Neural progenitor cell (in vitro differentiated cells): ENCODE measurements at regions not wholly inside any gene's neighbourhood (a gene's known extent, or its start where the extent isn't known, plus 50 kb on each side); places are given as distances from the start of the nearest gene placed in this dataset.

ENCODE experiments used
- DNase-seq: peaks from one replicate; pipeline ENCODE4 v3.0.0-alpha.2; 2016; ENCODE audit warnings: low spot score
- H2AFZ ChIP-seq: fragments of 200-600 bp; sonication (generic); replicated peaks from 2 replicates; pipeline ENCODE4 v1.6.1; 2016; ENCODE audit warnings: antibody characterized with exemption
- H3F3A ChIP-seq: fragments of 200-600 bp; sonication (generic); 2 replicates; pipeline ENCODE4 v1.6.1; 2016; ENCODE audit warnings: antibody characterized with exemption, low read depth
- H3K27ac ChIP-seq: fragments of 200-600 bp; sonication (generic); 2 replicates; pipeline ENCODE4 v1.5.1; 2016; ENCODE audit warnings: mild to moderate bottlenecking
- H3K27me3 ChIP-seq: fragments of 200-600 bp; sonication (generic); 2 replicates; pipeline ENCODE4 v1.6.1; 2016; ENCODE audit warnings: mild to moderate bottlenecking, moderate library complexity
- H3K36me3 ChIP-seq: fragments of 200-600 bp; sonication (generic); 2 replicates; pipeline ENCODE4 v1.5.1; 2016
- H3K4me1 ChIP-seq: fragments of 200-600 bp; sonication (generic); 2 replicates; pipeline ENCODE4 v1.6.1; 2016; ENCODE audit warnings: mixed run types
- H3K4me2 ChIP-seq: fragments of 200-600 bp; sonication (generic); 2 replicates; pipeline ENCODE4 v1.6.1; 2016
- H3K4me3 ChIP-seq: fragments of 200-600 bp; sonication (generic); 2 replicates; pipeline ENCODE4 v1.5.1; 2016
- H3K79me2 ChIP-seq: fragments of 200-600 bp; sonication (generic); 2 replicates; pipeline ENCODE4 v1.6.1; 2016; ENCODE audit warnings: low read depth
- H3K9ac ChIP-seq: fragments of 200-600 bp; sonication (generic); 2 replicates; pipeline ENCODE4 v1.6.1; 2016
- H3K9me3 ChIP-seq: fragments of 200-600 bp; sonication (generic); 2 replicates; pipeline ENCODE4 v1.5.1; 2016; ENCODE audit warnings: low read depth
- H4K20me1 ChIP-seq: fragments of 200-600 bp; sonication (generic); 2 replicates; pipeline ENCODE4 v1.6.1; 2016; ENCODE audit warnings: low read depth
- H3K27ac Mint-ChIP-seq: 3 replicates; pipeline ENCODE4 v1.8.0; 2021; ENCODE audit warnings: mixed read lengths
- H3K27me3 Mint-ChIP-seq: 2 replicates; pipeline ENCODE4 v1.8.0; 2022; ENCODE audit warnings: low read depth, mild to moderate bottlenecking, inconsistent platforms, moderate library complexity, mixed read lengths; ENCODE audit not compliant: insufficient read depth
- H3K36me3 Mint-ChIP-seq: 3 replicates; pipeline ENCODE4 v1.8.0; 2021; ENCODE audit warnings: mixed read lengths
- H3K4me1 Mint-ChIP-seq: 3 replicates; pipeline ENCODE4 v1.8.0; 2021; ENCODE audit warnings: mixed read lengths
- H3K4me3 Mint-ChIP-seq: 3 replicates; pipeline ENCODE4 v1.8.0; 2021; ENCODE audit warnings: mild to moderate bottlenecking, moderate library complexity, mixed read lengths
- H3K9me3 Mint-ChIP-seq: 3 replicates; pipeline ENCODE4 v1.8.0; 2020; ENCODE audit warnings: mixed read lengths
- CTCF ChIP-seq: fragments of 200-600 bp; sonication (generic); IDR thresholded peaks from 2 replicates; pipeline ENCODE4 v1.5.1; 2017; ENCODE audit warnings: antibody characterized with exemption, mild to moderate bottlenecking
- EZH2 ChIP-seq: fragments of 200-600 bp; sonication (generic); IDR thresholded peaks from 2 replicates; pipeline ENCODE4 v1.6.1; 2017; ENCODE audit warnings: antibody characterized with exemption, mild to moderate bottlenecking, moderate library complexity
- EZH2phosphoT487 ChIP-seq: fragments of 200-600 bp; sonication (generic); IDR thresholded peaks from 2 replicates; pipeline ENCODE4 v1.6.1; 2017; ENCODE audit warnings: antibody characterized with exemption

GRCh38 chr12:93962336-93962735 is 186.0 kb upstream of the PLXNC1 start:
- Histone ChIP-seq H3K27ac (no peak overlapping the region), H3K9ac (no peak overlapping the region), H3K79me2 (no peaks in the 10 kb centered on the region), H2AFZ (no peak overlapping the region), H3K9me3 (no peaks in the 10 kb centered on the region), H3K36me3 (no peaks in the 10 kb centered on the region), H3K4me1 (no peaks in the 10 kb centered on the region), H4K20me1 (no peaks in the 10 kb centered on the region), H3F3A (no peaks in the 10 kb centered on the region), H3K4me2 (no peak overlapping the region), H3K4me3 (no peak overlapping the region), H3K27me3 (no peaks in the 10 kb centered on the region)
- Mint-ChIP-seq H3K4me1 (no peaks in the 10 kb centered on the region), H3K27ac (no peak overlapping the region), H3K27me3 (no peaks in the 10 kb centered on the region), H3K9me3 (peaks cover 5% of the 10 kb centered on the region), H3K36me3 (no peaks in the 10 kb centered on the region), H3K4me3 (no peak overlapping the region)
- no peak for TF ChIP-seq EZH2phosphoT487
- TF ChIP-seq CTCF: no peak
- no peak for TF ChIP-seq EZH2
- DNase-seq: no peak

GRCh38 chr12:93964936-93965335 is 183.4 kb upstream of the PLXNC1 start:
- Histone ChIP-seq H3K27me3 (no peaks in the 10 kb centered on the region), H2AFZ (no peak overlapping the region), H4K20me1 (no peaks in the 10 kb centered on the region), H3F3A (no peaks in the 10 kb centered on the region), H3K4me3 (no peak overlapping the region), H3K9ac (no peak overlapping the region), H3K27ac (no peak overlapping the region), H3K4me1 (no peaks in the 10 kb centered on the region), H3K36me3 (no peaks in the 10 kb centered on the region), H3K4me2 (no peak overlapping the region), H3K9me3 (no peaks in the 10 kb centered on the region), H3K79me2 (no peaks in the 10 kb centered on the region)
- peaks cover 5% of the 10 kb centered on the region for H3K9me3 Mint-ChIP-seq
- no peaks in the 10 kb centered on the region for H3K27me3 Mint-ChIP-seq
- H3K36me3 Mint-ChIP-seq: no peaks in the 10 kb centered on the region
- H3K4me1 Mint-ChIP-seq: no peaks in the 10 kb centered on the region
- DNase-seq: no peak
- TF ChIP-seq EZH2phosphoT487: no peak
- no peak for TF ChIP-seq CTCF
- no peak for TF ChIP-seq EZH2
- no peak overlapping the region for H3K27ac Mint-ChIP-seq
- H3K4me3 Mint-ChIP-seq: no peak overlapping the region

- TF ChIP-seq CTCF (no peak), EZH2phosphoT487 (no peak), EZH2 (no peak)
- no peak overlapping the region for H3K4me3 Mint-ChIP-seq
Observed at GRCh38 chr12:93966516-93967133, 181.8 kb upstream of the PLXNC1 start.

More at GRCh38 chr12:93966516-93967133, 181.8 kb upstream of the PLXNC1 start:
- Histone ChIP-seq H3K4me1 (no peaks in the 10 kb centered on the region), H3K36me3 (no peaks in the 10 kb centered on the region), H3K9me3 (no peaks in the 10 kb centered on the region), H3K27ac (no peak overlapping the region), H4K20me1 (no peaks in the 10 kb centered on the region), H3K27me3 (no peaks in the 10 kb centered on the region), H3K4me2 (no peak overlapping the region), H3K79me2 (no peaks in the 10 kb centered on the region), H3K9ac (no peak overlapping the region), H3F3A (no peaks in the 10 kb centered on the region), H2AFZ (no peak overlapping the region), H3K4me3 (no peak overlapping the region)
- Mint-ChIP-seq H3K36me3 (no peaks in the 10 kb centered on the region), H3K27me3 (peaks cover 5% of the 10 kb centered on the region), H3K27ac (no peak overlapping the region), H3K9me3 (peaks cover 11% of the 10 kb centered on the region), H3K4me1 (no peaks in the 10 kb centered on the region)
- DNase-seq: no peak
